Right kidney (tissue), 1 donor: ENCODE measurements at regions not wholly inside any gene's neighbourhood (a gene's known extent, or its start where the extent isn't known, plus 50 kb on each side); places are given as distances from the start of the nearest gene placed in this dataset.

Experiments
- DNase-seq: peaks from one replicate; pipeline ENCODE4 v3.0.0-alpha.2; 2016

DNA sequence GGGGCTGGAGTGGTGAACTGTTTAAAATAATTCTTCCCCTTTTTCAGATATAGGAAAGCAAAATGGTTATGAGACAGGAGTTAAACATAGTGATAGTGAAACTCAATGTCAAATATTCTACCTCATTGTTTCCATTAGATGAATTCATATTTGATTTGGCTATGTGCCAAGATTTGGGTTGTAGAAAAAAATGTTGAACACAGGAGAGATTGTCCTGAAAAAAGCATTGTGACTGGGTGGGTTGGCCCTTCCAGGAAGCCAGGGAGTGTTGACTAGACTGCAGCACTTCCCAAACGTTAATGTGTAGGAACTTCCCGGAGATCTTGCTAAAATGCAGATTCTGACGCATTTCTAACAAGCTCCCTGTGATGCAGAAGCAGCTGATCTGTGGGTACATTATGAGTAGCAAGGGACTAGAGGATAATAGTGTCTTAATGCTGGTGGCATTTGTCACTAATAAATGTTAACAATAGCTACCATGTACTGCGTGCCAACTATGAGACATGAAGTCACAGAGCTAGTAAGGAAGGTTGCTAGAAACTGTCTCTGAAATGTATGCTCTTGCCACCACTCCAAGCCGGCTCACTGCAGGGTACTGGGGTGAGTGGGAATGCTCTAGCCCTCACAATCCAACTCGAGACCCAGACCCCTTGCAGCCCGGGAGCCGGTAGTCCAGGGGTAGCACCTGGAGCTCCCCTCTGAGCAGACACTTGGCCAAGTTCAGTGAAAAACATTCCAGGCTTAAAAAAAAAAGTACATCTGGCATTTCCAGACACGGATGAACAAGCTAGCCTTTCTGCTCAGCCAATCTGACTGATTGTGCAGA lies 120.6 kb downstream of the CD47 start:
- peak; percentile 15 for DNase-seq

DNA sequence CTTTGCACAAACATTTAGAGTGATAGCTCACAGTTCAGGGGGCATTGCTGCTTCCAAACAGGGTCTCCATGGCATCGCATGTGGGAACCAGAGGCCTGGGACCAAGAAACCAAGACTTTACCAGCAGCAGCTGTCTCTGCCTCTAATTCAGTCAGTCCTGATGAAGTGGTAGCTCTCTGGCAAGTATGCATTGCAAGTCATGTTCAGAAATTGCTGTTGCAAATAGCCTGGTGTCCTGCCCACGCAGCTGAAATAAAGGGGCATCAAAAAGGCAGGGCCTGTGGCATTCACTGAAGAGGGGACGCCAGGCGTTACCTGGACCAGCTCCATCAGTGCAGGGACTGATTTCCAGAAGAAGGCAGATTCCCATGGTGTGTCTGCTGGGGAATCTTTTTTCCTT lies 121.3 kb downstream of the CD47 start:
- no peak for DNase-seq

DNA sequence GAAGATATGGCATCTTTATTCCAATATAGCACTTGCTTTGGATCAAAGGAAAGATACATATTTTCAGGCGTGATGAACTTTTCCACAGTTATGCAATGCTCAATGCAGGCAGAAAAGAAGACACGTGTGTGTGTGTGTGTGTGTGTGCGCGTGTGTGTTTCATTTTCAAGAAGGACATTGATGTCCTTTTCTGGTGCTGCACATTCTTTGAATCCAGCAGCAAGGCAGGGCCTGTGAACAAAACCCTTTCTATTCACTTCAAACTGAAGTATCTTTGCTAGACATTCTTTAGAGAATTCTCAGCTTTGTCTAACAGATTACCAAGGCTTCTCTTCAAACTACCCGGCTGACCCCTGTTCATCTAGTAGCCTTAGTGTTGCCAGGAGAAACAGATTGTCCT lies 124.6 kb downstream of the CD47 start:
- no peak for DNase-seq

DNA sequence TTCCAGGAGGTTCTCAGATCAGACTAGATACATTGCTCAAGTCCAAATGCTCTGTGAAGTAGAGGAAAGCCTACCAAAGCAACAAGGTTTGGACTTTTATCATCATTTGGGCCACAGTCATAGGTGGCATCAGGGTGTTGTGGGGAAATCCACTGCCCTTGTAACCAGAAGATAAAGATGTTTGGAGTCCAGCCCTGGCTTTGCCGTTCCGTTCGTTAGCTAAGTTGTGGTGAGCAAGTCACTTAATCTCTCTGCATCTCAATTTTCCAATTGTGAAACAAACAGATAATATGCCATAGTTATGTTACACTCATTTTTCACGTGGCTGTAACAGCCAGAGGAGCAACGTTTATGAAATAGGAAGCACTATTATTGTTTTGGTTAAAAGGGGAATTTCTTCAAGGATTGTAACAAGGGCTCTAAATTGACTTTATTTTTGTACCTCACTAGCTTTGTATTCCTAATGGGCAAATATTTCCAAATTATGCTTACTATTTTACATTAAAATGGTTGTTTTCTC lies 125.6 kb downstream of the CD47 start:
- DNase-seq, result no peak

- no peak for DNase-seq
Measured at GRCh38 chr3:107963581-107963980, 127.2 kb downstream of the CD47 start.

- no peak for DNase-seq
Measured at GRCh38 chr3:107962946-107963345, 127.9 kb downstream of the CD47 start.

- no peak for DNase-seq
Measured at GRCh38 chr3:107962037-107962436, 128.8 kb downstream of the CD47 start.

DNA sequence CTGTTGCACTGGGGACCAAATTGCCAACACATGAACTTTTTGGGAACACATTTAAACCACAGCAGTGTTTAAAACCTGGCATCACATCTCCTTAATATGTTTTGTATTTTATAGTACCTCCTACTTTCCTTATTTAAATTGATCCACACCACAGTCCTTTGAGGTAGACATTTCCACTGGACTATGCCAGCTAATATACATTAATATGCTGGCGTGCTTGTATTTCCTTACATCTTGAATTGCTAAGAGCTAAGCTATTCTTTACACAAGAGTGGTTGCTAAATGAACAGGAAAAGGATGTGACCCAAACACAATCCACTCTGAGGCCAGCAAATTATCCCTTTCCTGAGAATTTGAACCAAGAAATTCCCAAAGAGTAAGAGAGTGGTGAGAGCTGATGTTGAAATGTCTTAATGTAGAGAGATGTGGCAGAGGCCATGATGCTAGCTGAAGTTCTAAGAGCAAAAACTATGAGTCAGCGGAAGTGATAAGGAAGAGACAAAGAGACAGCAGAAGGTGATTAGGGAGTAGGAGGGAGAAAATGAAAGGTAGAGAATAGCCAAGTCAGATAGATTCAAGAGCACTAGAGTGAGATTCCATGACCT lies 131.2 kb downstream of the CD47 start:
- no peak for DNase-seq

DNA sequence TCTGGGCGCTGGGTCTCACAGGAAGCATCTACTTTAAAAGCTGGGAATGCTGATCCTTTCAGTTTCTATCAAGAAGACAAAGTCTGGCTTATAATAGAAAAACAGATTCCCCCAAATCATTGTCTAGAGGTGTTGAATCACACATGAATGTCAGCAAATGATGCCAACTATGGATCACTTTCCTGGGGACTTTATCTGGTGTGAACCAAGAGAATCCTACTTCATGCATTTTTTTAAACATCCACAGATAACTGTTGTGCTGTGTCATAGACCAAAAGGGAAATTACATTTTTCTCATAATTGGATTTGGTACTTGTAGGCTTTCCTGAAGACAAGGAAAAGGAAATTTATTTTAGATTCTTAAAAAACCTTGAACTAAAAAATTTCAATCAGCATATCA lies 132.7 kb downstream of the CD47 start:
- no peak for DNase-seq

DNA sequence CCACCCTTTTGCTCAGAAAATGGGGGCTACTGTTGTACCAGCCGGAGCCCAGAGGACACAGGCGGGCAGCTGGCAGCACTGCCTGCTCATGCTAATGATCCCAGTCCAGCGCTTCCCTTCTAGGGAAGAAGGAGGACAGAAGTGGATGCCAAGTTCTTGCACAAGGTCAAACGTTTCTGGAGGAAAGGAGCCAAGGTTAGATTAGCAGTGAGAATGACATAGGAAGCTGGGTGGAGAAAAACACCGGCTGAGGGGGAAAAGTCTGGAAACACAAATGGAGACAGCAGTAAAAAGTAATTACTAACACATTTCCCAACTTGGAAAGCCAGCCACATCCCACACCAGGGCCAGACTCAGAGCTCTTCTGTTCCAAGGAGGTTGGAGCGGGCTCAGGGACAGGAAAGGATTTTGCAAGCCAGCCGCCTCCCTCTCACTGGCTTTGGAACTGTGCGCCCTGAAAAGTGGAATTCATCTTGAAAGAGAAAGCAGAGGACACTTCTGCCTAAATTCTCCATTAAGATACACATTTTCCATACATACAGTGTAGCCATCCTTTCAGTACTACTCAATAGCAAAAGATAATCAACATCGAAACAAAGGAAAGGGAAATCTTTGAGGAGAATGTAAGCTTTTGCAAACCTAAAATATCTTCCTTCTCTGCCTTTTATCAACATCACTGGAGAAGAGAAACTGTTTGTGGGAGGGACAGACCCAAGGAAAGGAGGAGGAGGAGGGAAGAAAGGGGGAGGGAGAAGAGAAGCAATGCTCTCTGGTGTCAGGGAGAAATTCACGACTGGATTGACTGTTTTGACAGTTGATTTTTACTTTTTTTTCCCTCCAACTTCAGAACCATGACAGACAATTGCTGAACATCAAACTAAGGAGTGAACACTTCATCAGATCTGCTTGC lies 133.6 kb downstream of the CD47 start:
- no peak for DNase-seq

DNA sequence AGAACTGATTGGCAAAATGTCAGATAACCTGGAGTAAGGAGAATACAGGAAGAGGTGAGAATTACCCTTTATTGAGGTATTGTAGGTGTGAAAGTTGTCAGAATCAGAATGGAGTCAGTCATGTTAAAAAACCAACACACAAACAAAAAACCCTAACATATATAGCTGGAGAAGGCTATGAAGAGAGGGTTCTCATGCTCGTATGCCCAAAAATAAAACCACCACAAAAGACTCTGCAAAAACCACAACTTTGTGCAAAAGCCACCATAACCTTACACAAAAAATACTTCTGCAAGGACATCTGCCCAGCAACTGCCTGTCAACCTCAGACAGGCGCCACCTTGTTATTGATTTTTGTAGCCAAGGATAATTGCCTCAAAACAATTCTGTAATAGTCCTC lies 136.0 kb downstream of the CD47 start:
- DNase-seq, result no peak

GRCh38 chr3:107953722-107954121 lies 137.1 kb downstream of the CD47 start:
- no peak for DNase-seq

DNA sequence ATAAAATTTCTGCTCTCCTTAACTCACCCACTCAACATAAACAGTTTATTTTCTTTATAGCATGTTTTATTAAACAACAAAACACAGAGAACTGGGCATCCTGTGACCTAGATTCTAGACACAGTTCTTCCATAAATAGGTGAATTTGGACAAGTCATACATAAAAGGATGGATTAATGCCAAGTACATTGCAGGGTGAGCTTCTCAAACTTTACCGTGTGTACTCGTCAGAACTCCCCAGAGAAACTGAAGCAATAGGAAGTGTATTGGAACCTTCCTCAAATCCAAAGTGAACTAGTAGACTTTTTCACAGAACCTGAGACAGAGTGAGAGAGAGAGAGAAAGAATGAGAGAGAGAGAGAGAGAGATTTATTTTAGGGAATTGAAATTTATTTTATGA lies 139.7 kb downstream of the CD47 start:
- DNase-seq, result no peak

DNA sequence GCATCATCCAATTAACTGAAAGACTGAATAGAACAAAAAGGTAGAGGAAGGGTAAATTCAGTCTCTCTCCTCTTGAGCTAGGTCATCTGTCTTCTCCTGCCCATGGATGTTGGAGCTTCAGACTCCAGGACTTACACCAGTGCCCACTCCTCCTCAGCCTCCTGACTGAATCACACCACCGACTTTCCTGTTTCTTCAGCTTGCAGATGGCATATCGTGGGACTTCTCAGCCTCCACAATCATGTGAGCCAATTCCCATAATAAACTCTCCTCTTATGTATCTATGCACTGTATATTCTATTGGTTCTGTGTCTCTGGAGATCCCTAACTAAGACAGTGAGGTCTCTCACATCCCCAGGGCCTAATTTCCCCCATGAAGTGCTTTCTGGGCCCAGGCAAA lies 140.4 kb downstream of the CD47 start:
- no peak for DNase-seq

DNA sequence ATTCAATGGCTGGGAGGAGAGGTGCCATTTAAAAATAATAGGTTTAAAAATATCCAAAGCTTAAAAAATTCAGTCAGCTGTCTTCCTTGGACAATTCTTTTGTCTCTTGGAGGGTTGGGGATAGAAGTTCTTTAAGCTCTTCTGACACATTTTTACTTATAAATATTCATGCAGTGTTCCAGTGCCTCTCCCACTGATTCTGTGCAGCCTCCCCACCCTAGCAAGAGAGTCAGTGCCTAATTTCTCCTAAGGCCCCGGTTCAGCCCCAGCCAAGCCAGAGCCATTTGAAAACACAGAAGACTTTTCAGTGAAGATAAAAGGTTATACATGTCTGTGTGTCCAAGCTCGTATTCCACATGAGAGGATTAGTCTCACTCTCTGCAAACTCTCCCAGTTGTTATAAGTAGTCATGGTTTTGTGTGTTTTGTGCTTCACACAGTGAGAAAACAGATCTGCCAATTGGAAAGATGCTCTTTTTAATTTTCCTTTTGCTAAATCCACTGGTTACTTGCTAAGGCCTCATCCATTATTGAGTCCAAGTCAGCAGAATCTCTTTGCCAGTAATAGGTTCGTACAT lies 141.3 kb downstream of the CD47 start:
- DNase-seq, result no peak

- DNase-seq, result no peak
Measured at GRCh38 chr3:107947203-107947602, 143.6 kb downstream of the CD47 start.

GRCh38 chr3:107946700-107947099 lies 144.1 kb downstream of the CD47 start:
- DNase-seq, result no peak

GRCh38 chr3:107945417-107946094 lies 145.3 kb downstream of the CD47 start:
- DNase-seq, result no peak

- no peak for DNase-seq
Measured at GRCh38 chr3:107943786-107944523, 146.9 kb downstream of the CD47 start.

GRCh38 chr3:107942951-107943749 lies 147.7 kb downstream of the CD47 start:
- no peak for DNase-seq
